NCI-H524 treated with DMSO at 0.1 percent for 48 hours (cell line): ENCODE measurements at regions not wholly inside any gene's neighbourhood (a gene's known extent, or its start where the extent isn't known, plus 50 kb on each side); places are given as distances from the start of the nearest gene placed in this dataset.
"Not testable (repeated sequence)": the region's sequence is repeated elsewhere in the genome, so short reads cannot be mapped to it uniquely, and the experiment has no call there.

Experiments used
- DNase-seq: peaks from one replicate; lab custom pipeline; 2025; lab: John Stamatoyannopoulos, UW

DNA sequence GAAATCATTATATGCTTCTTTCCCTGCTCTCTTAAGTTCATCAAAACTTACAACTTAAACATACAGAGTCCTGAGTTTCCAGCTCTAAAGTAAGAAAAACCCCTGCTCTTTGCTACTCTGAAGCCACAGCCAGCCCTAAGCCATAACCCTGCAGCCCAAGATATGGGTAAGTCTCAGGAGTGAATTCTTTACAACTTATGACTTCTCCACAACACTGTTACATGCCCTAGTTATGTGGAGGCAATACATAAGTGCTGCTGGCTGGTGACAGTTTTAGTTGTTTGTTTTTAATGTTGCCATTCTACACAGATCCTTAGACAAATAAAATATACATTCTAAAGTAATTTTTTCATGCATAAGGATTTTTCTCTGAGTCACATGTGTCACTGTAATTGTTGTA, 100.2 kb downstream of the FBXO8 start:
- DNase-seq: no peak

DNA sequence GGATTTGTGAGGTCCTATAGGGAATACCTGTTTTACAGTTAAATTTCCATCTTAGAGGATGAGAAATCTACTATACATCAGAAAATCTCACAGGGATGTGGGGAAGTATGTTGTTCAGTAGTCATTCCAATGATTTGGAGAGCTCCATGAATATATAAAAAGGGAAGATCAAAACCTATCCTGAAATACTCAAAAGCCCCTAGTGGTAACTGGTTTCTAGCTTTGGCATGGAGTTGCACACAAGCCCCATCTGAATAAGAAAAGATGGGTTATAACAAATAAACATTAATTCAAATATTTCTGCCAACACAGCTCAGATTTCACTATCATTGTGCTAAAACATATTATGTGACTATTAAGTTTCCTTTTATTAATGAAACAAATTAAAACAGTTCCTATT, 101.6 kb downstream of the FBXO8 start:
- no peak for DNase-seq

DNA sequence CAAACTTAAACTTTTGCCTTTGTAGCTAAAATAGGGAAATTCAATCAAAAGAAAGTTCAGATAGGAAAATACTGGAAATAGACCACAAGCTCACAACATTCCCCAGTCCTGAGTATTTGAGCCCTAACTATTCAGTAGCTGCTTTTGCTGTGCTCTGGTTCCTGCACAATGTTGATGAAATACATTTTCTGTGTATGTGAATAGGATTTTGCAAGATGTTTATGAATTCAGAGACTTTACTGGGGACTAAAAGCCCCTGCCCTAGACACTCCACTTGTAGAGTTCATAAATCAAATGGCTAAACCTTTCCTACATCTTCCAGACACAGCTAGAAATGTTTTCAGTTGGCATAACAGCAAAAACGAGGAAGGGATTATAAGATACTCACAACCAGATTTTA, 105.9 kb downstream of the FBXO8 start:
- no peak for DNase-seq

DNA sequence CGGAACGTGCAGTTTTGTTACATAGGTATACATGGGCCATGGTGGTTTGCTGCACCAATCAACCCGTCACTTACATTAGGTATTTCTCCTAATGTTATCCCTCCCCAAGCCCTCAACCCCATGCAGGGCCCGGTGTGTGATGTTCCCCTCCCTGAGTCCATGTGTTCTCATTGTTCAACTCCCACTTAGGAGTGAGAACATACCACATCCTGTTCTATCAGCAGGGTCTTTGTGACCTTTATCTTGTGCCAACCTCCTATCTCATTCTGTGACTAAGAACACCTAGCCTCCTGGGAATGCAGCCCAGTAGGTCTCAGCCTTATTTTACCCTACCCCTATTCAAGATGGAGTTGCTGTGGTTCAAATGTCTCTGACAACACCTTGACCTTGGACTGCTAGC, 107.6 kb downstream of the FBXO8 start:
- DNase-seq: not testable (repeated sequence)

DNA sequence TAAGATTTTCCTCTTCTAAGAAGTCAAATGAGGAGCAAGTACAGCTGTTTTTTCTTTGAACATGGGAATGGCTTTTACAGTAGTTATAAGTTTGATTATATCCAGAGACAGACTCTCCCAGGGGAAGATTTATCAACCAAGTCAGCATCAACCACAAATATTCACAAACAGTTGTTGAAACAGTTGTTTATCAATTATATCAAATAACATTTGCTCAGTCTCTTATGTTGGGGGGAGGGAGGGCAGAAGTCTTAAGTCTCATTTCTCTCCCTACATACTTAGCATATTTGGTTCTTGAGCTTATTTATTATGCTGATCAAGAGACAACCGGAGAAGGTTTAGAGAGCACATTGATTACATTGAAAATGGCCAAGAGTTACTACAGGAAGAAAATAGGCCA, 110.1 kb downstream of the FBXO8 start:
- no peak for DNase-seq

DNA sequence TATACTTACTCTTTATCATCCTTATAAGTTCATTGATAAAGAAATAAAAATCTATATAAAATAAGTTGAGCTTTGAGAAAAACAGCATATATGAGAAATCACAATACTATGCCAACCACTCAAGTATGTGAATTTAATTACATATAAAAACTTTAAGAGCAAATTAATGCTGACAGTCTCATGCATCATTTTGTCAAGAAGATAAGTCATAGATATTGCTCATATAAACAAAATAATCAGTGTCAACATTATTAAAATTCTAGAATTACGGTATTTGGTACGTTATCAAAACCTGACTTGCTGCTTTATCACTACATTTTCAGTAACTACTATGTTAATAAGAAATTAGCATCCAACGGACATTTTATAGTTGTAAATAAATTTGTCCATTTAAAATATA, 111.2 kb downstream of the FBXO8 start:
- DNase-seq: no peak

DNA sequence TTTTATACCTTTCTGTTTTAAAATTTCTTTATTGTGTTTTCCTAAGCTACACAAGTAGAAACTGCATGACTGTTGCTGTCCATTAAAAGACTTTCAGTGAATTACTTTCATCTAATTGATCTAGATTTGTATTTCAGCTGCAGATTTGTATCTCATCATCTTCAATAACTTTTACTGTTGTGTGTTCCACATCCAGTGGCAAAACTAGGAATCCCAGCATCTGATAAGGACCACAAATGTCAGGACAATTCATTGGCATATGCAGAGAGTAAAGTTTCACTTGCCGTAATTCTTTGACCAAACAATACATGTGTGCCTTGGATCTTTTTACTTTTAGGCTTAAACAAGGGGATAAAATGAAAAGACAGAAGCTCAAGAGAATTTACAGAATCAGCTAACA, 112.6 kb downstream of the FBXO8 start:
- no peak for DNase-seq

DNA sequence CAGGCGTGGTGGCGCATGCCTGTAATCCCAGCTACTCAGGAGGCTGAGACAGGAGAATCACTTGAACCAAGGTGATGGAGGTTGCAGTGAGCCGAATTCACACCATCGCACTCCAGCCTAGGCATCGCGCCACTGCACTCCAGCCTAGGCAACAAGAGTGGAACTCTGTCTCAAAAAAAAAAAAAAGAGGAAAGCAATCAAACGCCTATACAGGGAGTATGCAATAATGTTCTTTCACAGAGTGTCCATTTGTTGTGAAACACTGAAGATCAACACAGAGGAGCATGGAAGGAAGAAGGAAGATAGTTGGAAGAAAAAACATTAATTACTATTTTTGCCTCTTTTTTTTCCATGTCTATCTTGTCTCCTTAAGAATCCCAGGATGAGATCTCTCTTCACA, 113.4 kb downstream of the FBXO8 start:
- DNase-seq: no peak

DNA sequence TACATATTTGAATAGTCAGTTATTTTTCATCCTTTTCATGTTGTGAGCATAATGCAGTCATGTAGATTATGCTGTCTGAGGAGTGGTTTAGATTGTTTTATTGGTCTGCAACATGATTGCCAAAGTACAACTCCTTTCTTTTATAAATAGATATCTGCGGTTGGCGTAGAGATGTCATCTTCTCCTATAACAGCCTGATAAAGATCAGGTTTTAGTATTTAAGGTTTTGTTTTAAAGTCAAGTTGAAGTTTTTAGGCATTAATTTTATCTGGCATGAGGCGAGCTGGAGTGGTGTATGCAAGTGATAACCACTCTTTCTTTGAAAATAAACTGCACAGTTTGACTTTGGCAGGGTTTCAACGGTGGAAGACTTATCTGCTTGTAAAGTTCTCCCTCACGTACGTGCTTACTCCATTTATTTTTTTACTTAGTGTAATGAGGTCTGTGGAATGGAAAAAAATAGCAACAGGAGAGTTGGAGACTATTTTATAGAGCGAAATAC, 126.3 kb downstream of the FBXO8 start:
- no peak for DNase-seq

DNA sequence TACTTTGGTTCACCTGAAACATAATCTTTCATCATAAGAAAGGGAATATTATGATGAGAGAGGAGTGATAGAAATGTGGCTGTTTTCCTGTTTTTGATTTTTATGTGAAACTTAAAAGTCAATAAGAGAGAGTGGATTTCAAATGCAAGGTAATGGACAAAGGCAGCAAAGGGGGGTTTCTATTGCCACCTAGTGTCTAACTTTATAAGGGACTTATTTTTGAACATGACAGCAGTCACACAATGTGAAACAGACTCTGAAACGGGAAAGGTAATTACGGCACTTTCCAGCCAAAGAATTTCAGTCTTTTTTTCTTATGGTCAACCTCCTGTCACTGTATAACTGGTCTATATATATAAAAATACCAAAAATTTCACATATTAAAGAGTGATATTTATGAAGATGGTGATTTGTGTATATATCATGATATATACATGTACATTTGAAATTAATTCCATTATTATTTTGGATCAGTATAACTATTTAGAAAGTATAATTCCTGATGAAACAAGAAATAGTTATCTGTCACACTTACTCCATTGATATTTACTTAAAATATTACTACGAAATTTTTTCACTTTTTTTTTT, 127.1 kb downstream of the FBXO8 start:
- DNase-seq: no peak

DNA sequence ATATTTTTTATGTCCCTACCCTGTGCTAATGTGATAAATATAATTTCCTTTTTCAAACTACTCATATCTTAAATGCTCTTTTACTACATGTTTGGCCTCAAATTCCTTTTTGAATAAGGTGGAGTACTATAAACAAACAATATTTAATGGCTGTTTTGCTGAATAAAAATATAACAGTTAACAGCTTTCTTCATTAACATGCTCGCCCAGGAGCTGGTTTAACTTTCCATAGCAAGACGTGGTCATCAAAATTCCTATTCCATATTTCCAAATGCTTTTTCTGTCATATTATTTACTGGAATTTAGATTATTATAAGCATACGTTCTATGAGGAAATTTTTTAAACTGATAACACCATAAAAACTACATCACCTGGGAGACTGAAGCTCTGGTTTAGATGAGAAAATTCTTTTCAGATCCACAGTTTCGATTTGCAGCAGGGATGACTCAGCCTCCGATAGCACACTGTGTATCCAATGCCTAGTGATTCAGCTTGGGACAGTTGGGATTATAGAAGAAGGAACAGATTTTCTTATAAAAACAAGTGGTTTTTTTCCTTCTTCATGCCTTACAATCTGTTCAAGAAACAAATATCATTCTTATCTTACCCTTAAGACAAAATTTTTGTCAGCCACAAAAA, 129.1 kb downstream of the FBXO8 start:
- DNase-seq: no peak

DNA sequence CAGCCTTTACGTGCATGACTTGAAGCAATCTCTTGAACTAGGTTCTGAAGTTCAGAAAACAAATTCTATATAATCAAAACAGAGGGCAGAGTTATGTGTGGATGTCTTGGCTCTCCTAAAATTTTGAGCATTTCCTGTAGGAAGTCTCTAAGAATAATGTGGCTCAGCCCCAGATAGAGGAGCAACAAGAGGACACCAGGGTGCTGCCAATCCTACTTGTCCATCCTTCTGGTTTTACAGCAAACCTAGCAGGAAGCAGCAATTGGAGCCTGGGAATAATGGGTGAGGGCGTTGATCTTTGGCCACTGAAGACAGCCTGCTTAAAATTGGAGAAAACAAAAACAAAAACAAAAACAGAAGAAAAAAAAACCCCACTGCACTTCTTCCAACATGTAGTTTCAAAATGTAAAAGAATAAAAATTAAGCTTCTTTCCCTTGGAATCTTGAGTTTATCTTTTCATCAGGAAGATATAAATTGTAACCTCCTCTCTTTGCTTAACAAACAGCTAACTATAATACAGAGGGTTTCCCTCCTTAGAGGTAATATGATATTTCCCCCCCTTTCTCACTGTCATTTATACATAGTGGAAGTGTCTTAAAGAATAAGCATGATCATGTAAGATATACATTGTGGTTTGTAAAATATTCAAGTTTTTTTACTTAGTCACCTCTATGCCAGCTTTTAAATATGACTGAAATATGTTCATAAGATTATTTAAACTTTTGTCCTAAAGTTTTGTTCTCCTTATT, 130.6 kb downstream of the FBXO8 start:
- no peak for DNase-seq

DNA sequence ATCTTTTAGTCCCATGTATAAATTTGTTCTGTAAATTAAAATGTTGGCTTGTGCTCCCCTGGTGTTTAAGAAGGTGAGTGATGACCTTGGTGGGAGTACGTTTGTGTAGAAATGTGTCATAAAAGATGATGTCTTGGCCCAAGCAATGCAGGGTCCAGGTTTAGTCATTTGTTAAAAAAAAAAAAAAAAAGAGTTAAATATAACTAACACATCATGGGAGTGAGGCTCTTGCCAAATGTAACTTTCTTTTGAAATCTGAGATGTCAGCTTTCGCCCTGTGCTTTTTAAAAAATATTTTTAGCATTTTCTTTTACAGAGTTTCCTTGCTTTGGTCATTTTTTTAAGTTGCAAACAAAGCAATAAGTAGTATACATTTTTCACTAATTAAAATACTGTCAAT, 135.6 kb downstream of the FBXO8 start:
- DNase-seq: no peak

DNA sequence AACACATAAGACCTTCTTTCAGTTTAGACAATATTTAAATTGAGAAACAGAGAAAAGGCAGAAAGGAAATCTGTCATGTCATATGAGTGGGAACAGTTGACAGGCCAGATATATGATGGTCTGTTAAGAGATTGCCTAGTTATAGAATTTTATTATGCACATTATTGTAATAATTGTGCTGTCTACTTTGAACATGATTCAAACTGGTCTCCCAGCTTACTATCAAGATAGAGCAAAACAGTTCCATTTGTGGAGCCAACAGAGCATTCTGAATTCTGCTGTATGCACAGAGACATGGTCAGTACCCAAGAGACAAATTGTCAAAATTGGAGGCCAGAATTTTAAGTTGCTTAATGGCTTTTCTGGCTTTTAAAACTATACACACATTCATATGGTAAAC, 139.4 kb downstream of the FBXO8 start:
- DNase-seq: no peak

DNA sequence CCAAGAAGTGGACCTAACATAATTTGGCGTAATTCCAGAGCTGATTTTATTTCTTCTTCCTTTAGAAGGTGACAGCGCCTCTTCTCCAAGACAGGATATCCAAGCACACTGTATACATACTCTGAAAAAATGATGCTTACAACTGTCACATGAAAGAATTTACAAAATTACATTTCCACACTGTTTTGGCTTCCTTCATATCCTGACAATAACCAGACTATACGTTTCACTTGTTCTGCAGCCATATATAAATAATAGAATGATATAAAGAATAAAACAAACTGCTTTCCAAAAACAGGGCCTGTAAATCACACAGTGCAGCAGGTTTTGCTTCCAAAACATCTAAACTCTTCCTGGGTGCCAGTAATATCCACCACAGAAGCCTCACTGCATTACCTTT, 141.6 kb downstream of the FBXO8 start:
- DNase-seq: no peak

DNA sequence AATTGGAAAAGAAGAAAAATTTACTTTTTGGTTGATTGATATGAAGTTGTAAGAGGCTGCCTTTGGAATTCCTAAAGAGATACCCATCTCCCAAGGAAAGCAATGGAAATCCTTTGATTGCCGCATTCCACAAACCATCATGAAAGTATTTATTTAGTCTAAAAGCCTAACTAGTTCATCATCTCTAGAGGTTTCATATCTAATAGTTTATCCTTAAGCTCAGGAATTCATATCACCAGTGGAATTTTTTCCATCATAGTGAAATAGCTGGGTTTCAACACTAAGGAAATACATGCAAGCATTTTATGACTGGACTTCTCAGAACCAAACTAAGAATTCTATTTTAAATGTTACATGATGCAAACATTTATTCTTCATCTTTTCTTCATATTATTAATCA, 144.9 kb downstream of the FBXO8 start:
- no peak for DNase-seq

DNA sequence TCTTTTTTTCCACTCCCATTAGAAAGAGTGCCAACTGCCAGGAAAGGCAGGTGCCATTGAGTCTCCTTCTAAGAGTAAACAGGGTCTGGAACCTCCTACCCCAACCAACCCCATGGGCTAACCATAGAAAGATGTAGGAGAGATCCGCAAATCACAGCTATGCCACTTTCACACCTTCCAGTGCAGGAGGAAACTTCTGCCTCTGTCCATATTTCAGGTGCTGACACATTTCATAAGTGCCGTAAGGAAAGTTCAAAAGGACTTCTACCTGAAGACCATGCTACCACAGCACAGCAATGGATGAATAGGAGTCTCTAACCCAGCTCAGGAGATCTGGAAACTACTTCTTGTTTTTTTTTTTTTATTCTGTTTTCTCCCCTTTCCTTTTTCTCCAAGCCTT, 145.8 kb downstream of the FBXO8 start:
- DNase-seq: no peak

DNA sequence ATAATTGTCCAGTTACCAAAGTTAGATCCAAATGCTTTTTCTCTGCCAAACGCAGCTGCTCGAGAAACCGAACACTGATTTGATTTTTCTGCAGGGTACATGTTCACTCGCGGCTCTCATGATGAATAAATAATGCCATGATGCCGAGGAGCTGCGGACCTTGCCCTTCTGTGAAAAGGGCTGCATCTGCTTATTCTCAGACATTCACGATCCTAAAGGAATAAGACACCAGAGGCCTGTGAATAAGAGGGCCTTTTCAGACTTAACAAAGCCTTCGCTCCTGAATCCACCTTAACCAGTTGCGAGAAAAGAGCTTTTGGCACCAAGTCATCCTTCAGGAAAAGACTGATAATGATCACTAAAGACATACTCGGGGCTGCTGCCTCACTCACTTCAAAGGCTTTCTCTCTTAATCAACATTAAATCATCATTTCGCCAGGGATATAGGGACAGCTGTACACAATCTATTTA, 147.5 kb downstream of the FBXO8 start:
- DNase-seq: peak; percentile 8

DNA sequence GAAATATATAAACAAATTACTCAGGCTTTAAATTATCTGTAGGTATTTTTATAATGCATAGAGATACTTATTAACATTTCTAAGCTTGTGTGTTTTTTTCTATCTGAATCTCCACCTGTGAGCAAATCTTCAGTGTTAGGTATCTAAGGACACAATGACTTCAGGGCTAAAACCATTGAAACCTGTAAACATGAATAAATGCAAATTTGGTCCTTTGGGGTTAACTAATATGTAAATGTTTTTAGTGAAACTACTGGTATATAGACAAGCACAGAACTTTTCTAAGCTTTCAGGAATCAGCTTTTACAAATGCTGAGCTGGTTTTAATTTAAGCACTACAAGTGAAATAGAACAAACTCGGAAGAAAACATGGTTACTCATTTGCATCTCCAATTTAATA, 147.9 kb downstream of the FBXO8 start:
- DNase-seq: no peak

DNA sequence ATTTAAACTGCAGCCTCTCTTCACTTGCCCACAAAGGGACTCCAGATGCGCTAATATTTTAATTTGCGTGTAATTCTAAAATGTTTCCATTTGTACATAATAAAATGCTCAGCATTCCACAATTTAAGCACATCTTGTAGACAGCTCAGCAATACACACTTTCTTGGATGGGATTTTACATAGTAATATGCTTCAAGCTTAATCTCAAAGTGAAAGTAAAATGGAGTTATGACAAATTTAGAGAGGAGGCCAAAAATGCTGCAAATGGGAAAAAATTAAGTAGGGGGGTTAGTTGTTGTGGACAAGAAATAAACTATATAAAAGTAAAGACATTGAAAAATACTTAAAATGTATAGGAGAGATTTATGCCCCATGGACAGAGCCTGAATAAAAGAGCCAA, 149.1 kb downstream of the FBXO8 start:
- no peak for DNase-seq

DNA sequence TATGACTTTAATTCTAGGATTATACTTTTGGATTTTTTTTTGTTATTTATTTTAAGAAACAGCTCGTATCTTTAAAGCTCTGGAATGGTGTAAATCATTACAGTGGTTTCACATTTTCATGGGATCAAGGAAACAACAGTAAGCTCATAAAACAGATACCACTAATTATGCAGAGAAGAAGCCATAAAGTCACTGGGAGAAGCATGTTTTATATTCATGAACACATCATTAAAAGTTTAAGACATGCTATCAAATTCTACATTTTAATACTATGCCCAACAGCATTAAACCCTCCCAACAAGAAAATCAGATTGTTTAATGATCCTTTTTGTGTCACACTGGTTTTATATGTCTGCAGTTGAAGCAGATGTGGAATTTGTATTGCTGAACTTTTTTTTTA, 149.9 kb downstream of the FBXO8 start:
- DNase-seq: no peak

DNA sequence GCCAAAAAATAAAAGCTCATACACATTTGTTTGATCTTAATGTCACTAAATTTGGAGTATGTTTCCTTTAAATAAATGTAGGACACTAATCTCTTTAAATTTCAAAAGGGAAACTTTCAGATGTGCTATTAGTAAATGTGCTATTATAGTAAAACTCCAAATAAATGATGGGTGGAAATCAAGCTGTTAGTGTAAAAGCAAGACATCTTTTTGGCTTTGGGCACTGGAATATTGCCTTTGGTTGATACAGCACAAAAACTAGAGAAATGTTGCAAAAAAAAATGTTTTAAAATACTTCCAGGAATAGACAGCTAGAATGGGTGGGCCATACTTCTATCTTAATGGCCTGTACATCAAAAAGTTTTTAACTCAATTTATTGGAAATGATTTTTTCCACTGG, 151.6 kb downstream of the FBXO8 start:
- DNase-seq: no peak

DNA sequence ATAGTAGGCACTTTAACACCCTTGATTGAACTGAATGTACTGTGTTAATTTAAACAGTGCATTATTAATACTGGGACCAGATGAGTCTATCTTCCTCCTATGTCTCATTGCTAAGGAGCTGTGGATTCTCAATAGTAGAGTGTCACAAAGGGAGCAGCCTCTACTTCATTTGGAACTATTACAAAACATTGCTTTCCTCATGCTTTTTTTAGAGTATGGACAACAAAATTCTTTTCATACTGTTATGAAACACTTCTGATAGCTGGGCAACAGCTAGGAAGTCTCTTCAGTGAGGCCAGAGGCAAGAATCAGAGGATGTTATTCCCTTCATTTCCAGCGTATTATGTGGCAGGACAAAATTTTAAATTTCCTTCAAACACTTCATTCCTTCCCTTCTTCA, 160.8 kb downstream of the FBXO8 start:
- DNase-seq: no peak
